KG1 (cell line): ENCODE measurements at regions not wholly inside any gene's neighbourhood (a gene's known extent, or its start where the extent isn't known, plus 50 kb on each side); places are given as distances from the start of the nearest gene placed in this dataset.
"Not testable (repeated sequence)": the region's sequence is repeated elsewhere in the genome, so short reads cannot be mapped to it uniquely, and the experiment has no call there.

Source experiments
- DNase-seq: peaks from one replicate; lab custom pipeline; 2025; lab: John Stamatoyannopoulos, UW

GRCh38 chr1:185400052-185400451, 83.0 kb upstream of the IVNS1ABP start:
- no peak for DNase-seq

DNA sequence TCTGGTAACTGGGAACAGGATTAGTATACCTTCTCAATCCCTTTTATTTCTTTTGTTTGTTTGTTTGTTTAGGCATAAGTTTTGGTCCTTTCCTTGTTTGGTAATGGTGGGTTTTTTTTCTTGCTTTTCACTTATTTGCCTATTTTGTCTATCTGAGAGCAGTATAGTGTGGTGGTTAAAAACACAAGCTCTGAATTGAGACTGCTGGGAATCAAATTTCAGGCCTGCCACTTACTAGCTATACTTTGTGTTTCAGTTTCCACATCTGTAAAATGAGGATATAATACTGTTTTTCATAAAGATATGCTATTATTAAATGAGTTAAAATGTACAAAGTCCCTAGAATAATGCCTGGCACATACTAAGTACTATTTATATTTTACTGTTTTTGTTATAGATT, 81.6 kb upstream of the IVNS1ABP start:
- no peak for DNase-seq

- no peak for DNase-seq
Observed at GRCh38 chr1:185398022-185398421, 81.0 kb upstream of the IVNS1ABP start.

DNA sequence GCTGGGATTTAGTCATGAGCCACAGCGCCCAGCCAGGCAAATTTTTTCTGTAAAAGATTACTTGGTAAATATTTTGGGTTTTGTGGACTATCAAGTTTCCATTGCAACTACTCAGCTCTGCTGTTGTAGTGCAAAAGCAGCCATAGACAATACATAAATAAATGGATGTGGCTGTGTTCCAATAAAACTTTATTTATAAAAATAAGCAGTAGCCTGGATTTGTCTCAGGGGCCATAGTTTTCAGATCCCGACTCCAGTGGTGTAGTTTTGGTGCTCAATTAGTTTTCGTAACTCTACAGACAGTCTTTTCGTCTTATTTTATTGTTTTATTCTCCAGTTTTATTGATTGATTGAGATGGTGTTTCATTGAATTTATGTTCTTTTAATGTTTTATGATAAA, 80.1 kb upstream of the IVNS1ABP start:
- no peak for DNase-seq

DNA sequence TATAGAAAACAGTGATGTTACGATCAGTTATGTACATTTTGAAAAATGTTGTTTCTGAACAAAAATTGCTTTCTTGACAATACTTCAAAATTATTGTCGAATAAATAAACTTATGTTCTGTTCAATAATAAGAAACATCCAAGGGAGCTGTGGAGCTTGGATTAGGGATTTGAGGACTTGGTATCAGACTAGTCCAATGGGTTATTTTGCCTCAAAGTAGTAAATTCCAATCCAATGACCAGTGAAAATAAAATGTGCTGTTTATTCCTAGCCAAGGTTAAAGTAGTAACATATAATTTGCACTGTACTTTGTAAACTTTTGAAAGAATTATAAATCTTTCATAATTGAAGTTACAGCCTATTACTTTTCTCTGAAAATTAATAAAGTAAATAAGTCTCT, 79.1 kb upstream of the IVNS1ABP start:
- no peak for DNase-seq

- no peak for DNase-seq
Observed at GRCh38 chr1:185393815-185394214, 76.8 kb upstream of the IVNS1ABP start.

DNA sequence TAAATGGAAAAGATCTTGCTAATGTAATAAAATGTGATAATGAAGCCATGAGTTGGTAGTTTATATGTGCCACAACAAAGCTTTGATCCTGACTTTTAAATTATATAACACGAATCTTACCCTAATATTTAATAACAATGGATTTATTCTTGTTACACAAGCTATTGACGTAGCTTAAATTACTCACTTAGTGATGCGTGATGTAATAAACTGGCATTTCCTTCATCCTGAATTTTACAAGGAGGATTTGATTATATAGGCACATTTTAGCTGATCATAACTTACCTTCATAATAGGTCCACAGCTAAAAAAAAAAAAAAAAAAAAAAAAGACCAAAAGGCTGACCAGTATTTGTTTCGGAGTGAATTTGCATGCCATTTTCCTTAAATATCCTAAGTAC, 76.2 kb upstream of the IVNS1ABP start:
- DNase-seq, result no peak

- no peak for DNase-seq
Observed at GRCh38 chr1:185388815-185389214, 71.8 kb upstream of the IVNS1ABP start.

DNA sequence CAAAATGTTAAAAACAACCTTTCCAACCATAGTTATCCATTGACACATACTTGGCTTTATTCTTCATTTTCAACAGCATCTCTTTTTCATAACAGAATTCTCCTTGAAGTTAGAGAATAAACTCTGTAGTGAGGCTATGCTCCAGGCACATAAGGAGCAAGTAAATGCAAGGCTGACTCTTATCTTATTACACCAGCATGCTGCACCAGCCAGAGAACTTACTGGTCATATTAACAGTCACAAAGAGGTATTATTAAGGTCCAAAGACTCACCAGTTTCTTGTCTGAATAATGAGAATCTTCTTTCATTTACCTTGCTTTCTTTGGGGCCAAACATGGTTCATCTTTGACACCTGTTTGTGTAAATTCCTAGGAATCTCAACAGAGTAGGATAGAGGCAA, 71.3 kb upstream of the IVNS1ABP start:
- no peak for DNase-seq

- DNase-seq, result no peak
Observed at GRCh38 chr1:185385991-185386390, 68.9 kb upstream of the IVNS1ABP start.

DNA sequence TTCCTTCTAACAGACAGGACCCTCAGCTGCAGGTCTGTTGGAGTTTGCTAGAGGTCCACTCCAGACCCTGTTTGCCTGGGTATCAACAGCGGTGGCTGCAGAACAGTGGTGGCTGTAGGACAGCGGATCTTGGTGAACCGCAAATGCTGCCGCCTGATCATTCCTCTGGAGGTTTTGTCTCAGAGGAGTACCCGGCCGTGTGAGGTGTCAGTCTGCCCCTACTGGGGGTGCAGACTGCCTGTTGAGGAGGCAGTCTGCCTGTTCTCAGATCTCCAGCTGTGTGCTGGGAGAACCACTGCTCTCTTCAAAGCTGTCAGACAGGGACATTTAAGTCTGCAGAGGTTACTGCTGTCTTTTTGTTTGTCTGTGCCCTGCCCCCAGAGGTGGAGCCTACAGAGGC, 66.8 kb upstream of the IVNS1ABP start:
- not testable (repeated sequence) for DNase-seq

DNA sequence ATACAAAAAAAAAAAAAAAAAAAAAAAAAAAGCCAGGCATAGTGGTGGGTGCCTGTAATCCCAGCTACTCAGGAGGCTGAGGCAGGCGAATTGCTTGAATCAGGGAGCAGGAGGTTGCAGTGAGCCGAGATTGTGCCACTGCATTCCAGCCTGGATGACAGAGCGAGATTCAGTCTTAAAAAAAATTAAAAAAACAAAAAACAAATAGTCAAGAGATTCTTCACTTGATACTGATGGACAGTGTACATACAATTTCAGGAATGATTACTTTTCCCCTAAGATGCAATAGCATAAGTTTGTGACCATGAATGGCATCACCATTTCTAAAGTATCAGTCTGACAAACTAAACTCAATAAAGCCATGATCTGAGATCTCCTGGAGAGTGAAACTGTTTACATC, 60.8 kb upstream of the IVNS1ABP start:
- no peak for DNase-seq

DNA sequence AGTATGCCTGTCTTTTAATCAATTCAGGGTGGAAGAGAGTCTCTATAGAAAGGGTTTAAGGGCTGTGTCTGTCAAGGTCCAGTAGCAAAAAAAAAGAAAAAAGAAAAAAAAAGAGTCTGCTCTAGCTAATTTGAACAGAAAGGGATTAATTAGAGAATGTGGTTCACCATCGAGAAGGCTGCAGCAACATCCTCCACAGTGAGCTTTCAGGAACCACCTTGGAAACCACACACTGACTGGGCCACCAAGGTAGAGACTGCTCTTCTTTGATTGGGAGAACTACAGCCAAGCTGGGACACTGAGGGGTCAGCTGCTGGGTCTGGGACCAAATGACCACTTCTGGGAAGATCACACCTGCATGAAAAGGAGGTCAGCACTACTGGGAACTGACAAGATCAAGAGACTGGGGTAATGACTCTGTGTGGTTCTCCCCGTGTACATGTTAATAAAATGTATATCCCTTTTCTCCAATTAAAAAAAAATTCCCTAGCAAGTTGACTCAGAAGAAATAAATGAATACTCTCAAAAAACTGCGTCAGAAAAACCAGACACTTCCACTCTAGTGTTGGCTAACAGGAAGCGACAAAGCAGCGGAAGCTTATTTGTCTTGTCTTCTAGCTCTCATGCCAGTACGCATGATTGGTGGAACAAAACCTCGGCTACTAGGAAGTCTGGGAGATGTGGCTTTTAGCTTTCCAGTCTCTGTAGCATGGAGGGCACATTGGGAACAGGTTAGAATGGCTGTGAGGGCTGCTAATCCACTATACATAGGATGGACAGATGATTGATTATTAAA, 60.0 kb upstream of the IVNS1ABP start:
- DNase-seq, result no peak

DNA sequence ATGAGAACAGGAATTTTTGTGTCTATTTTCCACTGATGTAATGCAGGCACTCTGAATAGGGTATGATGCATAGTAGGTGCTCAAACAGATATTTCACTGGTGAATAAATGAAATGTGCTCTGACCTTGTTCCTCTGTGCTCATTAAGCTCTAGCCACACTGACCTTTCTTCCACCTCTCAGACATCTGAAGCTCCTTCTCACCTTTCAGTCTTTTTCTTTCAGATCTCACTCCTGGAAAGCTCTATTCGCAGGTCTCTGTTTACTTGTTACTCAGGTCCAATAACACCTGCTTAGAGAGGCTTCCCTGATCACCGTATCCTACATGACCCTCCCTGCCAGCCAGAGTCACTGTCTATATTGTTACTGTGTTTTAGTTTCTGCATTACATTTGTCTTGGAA, 59.2 kb upstream of the IVNS1ABP start:
- DNase-seq, result no peak

DNA sequence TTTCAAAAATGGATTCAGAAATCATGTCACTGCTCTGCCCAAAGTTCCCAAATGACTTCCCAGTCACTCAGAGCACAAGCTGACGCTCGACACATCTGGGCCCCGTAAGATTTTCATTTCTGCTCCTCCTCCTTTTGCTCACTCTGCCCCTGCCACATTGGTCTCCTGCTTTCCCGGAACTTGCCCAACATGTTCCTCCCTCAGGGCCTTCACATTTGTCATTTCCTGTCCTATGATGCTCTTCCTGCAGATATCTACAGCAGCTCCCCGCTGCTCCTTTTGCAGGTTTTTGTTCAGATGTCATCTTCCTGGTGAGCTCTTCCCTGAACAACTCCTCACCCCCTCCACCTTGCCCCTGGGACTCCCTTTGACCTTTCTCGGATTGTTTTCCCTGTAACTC, 58.5 kb upstream of the IVNS1ABP start:
- no peak for DNase-seq

GRCh38 chr1:185373813-185374529, 56.9 kb upstream of the IVNS1ABP start:
- DNase-seq, result no peak

- DNase-seq, result no peak
Observed at GRCh38 chr1:185369786-185370185, 52.7 kb upstream of the IVNS1ABP start.

- no peak for DNase-seq
Observed at GRCh38 chr1:185368913-185369491, 52.0 kb upstream of the IVNS1ABP start.

DNA sequence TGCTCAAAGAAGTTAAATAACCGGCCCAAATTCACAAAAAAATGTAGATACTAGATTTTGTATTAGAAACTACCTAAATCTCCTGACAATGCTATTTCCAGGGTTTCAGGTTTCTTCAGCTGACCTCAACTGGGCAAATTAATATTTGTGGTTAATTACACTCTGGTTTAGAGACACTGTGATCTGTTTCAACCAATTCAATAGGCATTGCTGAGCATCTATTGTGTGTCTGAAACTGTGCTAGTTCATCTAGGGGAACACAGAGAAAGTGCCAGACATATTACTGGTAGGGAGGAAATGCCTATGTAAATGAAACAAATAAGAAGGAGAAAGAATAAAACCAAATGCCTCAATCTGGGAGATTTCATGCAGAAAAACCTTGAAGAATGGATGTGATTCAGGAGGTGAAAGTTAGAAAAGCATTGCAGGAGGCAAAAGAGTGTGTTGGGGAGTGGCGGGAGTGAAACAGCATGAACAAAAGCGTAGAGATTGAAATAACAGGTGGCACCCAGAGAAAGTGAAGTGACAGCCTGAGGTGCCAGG, 51.3 kb upstream of the IVNS1ABP start:
- no peak for DNase-seq

DNA sequence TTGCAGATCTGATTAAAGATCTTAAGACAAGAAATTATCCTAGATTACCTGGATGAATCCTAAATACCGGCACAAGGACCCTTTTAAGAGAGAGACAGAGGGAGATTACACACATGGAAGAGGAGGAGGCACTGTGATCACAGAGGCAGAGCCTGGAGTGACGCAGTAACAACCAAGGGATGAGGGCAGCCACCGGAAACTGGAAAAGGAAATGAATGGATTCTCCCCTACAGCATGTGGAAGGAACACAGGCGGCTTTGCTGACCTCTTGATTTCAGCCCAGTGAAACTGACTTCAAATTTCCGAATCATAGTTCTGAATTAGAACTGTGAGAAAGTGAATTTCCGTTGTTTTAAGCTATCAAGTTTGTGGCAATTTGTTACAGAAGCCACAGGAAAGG, 50.2 kb upstream of the IVNS1ABP start:
- DNase-seq, result no peak
